K562 (cell line): ENCODE measurements at regions not wholly inside any gene's neighbourhood (a gene's known extent, or its start where the extent isn't known, plus 50 kb on each side); places are given as distances from the start of the nearest gene placed in this dataset.

ENCODE experiments used
- ATAC-seq: fragments of 200-7000 bp; cut with Tn5 transposase; 3 replicates; pipeline ENCODE4 v1.9.1; 2020; ENCODE audit warnings: moderate library complexity
- BruUV-seq: library from RNA; stranded (reverse); fragments of 400-500 nt; replicated peaks from 2 replicates; lab custom pipeline; 2021; lab: Mats Ljungman, UMichigan
- CTCF ChIA-PET: fragments of 300-600 bp; formaldehyde crosslinking; extraction: SDS; loops from one replicate; lab custom pipeline; 2021; ENCODE audit warnings: low intra/inter-chr PET ratio; lab: Yijun Ruan, JAX
- POLR2A ChIA-PET: fragments of 300-600, 350-650 bp; sonication (Branson Sonifier 250); formaldehyde crosslinking; extraction: SDS; loops from one replicate; lab custom pipeline; 2021; ENCODE audit warnings: antibody characterized with exemption, inconsistent platforms; lab: Yijun Ruan, JAX
- DNase-seq, 4 experiments: peaks; one replicate each; pipeline versions ENCODE4 v3.0.0 to v3.0.0-alpha.2; 2011 to 2018; ENCODE audit warnings: low spot score in 3 of 4, mixed read lengths in 3 of 4; ENCODE audit errors: extremely low read depth in 1 of 4
- FAIRE-seq: peaks from 2 replicates; lab custom pipeline; 2011; peaks lifted over from hg19 to GRCh38; lab: Jason Lieb, UNC
- H2AFZ ChIP-seq: 2 replicates; pipeline ENCODE4 v1.6.0; 2011; ENCODE audit warnings: low read depth, low read length, control low read depth, inconsistent platforms
- H3K27ac ChIP-seq: fragments of 200-600 bp; 3 replicates; pipeline ENCODE4 v1.8.0; 2011; ENCODE audit warnings: low read depth, mild to moderate bottlenecking, control low read depth, inconsistent platforms, low read length, moderate library complexity, mixed read lengths; ENCODE audit errors: extremely low read depth
- H3K27me3 ChIP-seq, 2 experiments: fragments of 300-600 bp in 1 of 2; 2 replicates in 1 of 2; 3 replicates in 1 of 2; pipeline versions ENCODE4 v1.6.0 to v1.8.0; 2011; ENCODE audit warnings: inconsistent platforms in 2 of 2, low read length in 2 of 2, mild to moderate bottlenecking in 1 of 2, mixed read lengths in 1 of 2, moderate library complexity in 1 of 2; ENCODE audit not compliant: control insufficient read depth in 2 of 2, insufficient read depth in 2 of 2
- H3K36me3 ChIP-seq: fragments of 300-600 bp; 3 replicates; pipeline ENCODE4 v1.8.0; 2011; ENCODE audit warnings: mild to moderate bottlenecking, low read length, inconsistent platforms; ENCODE audit not compliant: control insufficient read depth, insufficient read depth
- H3K4me1 ChIP-seq, 2 experiments: fragments of 200-600 bp in 1 of 2; replicated peaks in 1 of 2; 2 replicates in 1 of 2; 3 replicates in 1 of 2; pipeline versions ENCODE4 v1.5.1 to v1.8.0; 2011; ENCODE audit warnings: inconsistent platforms in 2 of 2, low read length in 2 of 2, mild to moderate bottlenecking in 1 of 2, mixed read lengths in 1 of 2, moderate library complexity in 1 of 2; ENCODE audit not compliant: control insufficient read depth in 2 of 2, insufficient read depth in 2 of 2
- H3K4me2 ChIP-seq: 2 replicates; pipeline ENCODE4 v1.6.1; 2011; ENCODE audit warnings: low read length, control low read depth, inconsistent platforms, mixed read lengths; ENCODE audit not compliant: insufficient read depth
- H3K4me3 ChIP-seq: fragments of 200-600 bp; sonication (generic), shearing (Covaris generic); 2 replicates; pipeline ENCODE4 v1.5.1; 2016; ENCODE audit warnings: control low read depth, inconsistent platforms
- H3K79me2 ChIP-seq: fragments of 200-600 bp; 3 replicates; pipeline ENCODE4 v1.8.0; 2011; ENCODE audit warnings: low read length, inconsistent platforms; ENCODE audit not compliant: control insufficient read depth, insufficient read depth
- H3K9ac ChIP-seq, 2 experiments: 2 replicates each; pipeline versions ENCODE4 v1.6.0 to v1.6.1; 2011; ENCODE audit warnings: low read depth in 2 of 2, low read length in 2 of 2, control low read depth in 1 of 2, inconsistent platforms in 1 of 2, mild to moderate bottlenecking in 1 of 2, mixed read lengths in 1 of 2; ENCODE audit not compliant: insufficient read depth in 1 of 2
- H3K9me1 ChIP-seq: one replicate; pipeline ENCODE4 v1.6.0; 2011; ENCODE audit warnings: inconsistent platforms, mild to moderate bottlenecking, low read length, moderate library complexity; ENCODE audit not compliant: control insufficient read depth, insufficient read depth
- H3K9me3 ChIP-seq: replicated peaks from 2 replicates; pipeline ENCODE4 v1.5.1; 2011; ENCODE audit warnings: low read depth, low read length, inconsistent platforms; ENCODE audit not compliant: control insufficient read depth, insufficient read depth
- H4K20me1 ChIP-seq: replicated peaks from 2 replicates; pipeline ENCODE4 v1.6.1; 2011; ENCODE audit warnings: low read length, inconsistent platforms, mixed read lengths; ENCODE audit not compliant: control insufficient read depth, insufficient read depth
- ATF7 ChIP-seq: fragments of 450-650 bp; IDR thresholded peaks from 2 replicates; pipeline ENCODE4 v1.7.1; 2014; ENCODE audit warnings: mild to moderate bottlenecking, moderate library complexity
- ELF1 ChIP-seq: fragments of 200-800 bp; sonication (Bioruptor generic); IDR thresholded peaks from 2 replicates; pipeline ENCODE4 v1.6.1; 2016; ENCODE audit warnings: missing genetic modification characterization, missing compliant biosample characterization
- IRF2 ChIP-seq: sonication (generic); formaldehyde crosslinking; IDR thresholded peaks from 2 replicates; pipeline ENCODE4 v1.8.1; 2022; ENCODE audit warnings: mild to moderate bottlenecking, missing genetic modification reagents
- KLF16 ChIP-seq: IDR thresholded peaks from 2 replicates; pipeline ENCODE4 v1.6.1; 2016; ENCODE audit warnings: antibody characterized with exemption
- MIER1 ChIP-seq: fragments of 450-650 bp; IDR thresholded peaks from 2 replicates; pipeline ENCODE4 v1.6.1; 2016; ENCODE audit warnings: antibody characterized with exemption, mild to moderate bottlenecking, low read depth
- MTA2 ChIP-seq: fragments of 450-650 bp; IDR thresholded peaks from 2 replicates; pipeline ENCODE4 v1.6.1; 2016; ENCODE audit warnings: low read depth
- NR4A1 ChIP-seq, 2 experiments: fragments of 250-450 bp in 1 of 2; fragments of 450-650 bp in 1 of 2; sonication (Bioruptor Pico) in 1 of 2; IDR thresholded peaks; 2 replicates each; pipeline versions ENCODE4 v1.4.0 to v1.6.1; 2016 to 2020; ENCODE audit warnings: mild to moderate bottlenecking in 2 of 2, missing compliant biosample characterization in 1 of 2, missing genetic modification characterization in 1 of 2, moderate library complexity in 1 of 2
- POLR2G ChIP-seq: fragments of 200-400 bp; formaldehyde crosslinking; IDR thresholded peaks from 2 replicates; pipeline ENCODE4 v1.6.1; 2017; ENCODE audit warnings: low read depth, mild to moderate bottlenecking, antibody characterized with exemption, low read length, moderate library complexity
- PURB ChIP-seq: sonication (generic); formaldehyde crosslinking; IDR thresholded peaks from 2 replicates; pipeline ENCODE4 v1.9.0; 2021; ENCODE audit warnings: low read depth, mild to moderate bottlenecking, missing genetic modification reagents
- XRCC5 ChIP-seq: fragments of 200-400 bp; formaldehyde crosslinking; IDR thresholded peaks from 2 replicates; pipeline ENCODE4 v1.6.1; 2017; ENCODE audit warnings: low read depth, mild to moderate bottlenecking, low read length
- ZBTB11 ChIP-seq, 3 experiments: fragments of 200-800 bp in 1 of 3; fragments of 250-450 bp in 1 of 3; fragments of 450-650 bp in 1 of 3; sonication (Bioruptor Pico) in 1 of 3; sonication (Bioruptor generic) in 1 of 3; formaldehyde crosslinking in 1 of 3; IDR thresholded peaks; 2 replicates each; pipeline versions ENCODE4 v1.6.1 to v1.8.0; 2016 to 2022; ENCODE audit warnings: mild to moderate bottlenecking in 2 of 3, missing genetic modification characterization in 2 of 3, missing compliant biosample characterization in 1 of 3, moderate library complexity in 1 of 3
- ZBTB17 ChIP-seq: fragments of 450-650 bp; formaldehyde crosslinking; IDR thresholded peaks from 2 replicates; pipeline ENCODE4 v1.4.0; 2020; ENCODE audit warnings: mild to moderate bottlenecking
- ZNF175 ChIP-seq: fragments of 200-800 bp; sonication (Bioruptor generic); IDR thresholded peaks from 2 replicates; pipeline ENCODE4 v1.6.1; 2016; ENCODE audit warnings: low read depth, mild to moderate bottlenecking, missing genetic modification characterization, missing compliant biosample characterization
- ZNF197 ChIP-seq: fragments of 200-800 bp; sonication (Bioruptor generic); IDR thresholded peaks from 2 replicates; pipeline ENCODE4 v1.6.1; 2016; ENCODE audit warnings: low read depth, missing genetic modification characterization, missing compliant biosample characterization
- ZNF311 ChIP-seq: fragments of 250-450 bp; sonication (Bioruptor Pico); IDR thresholded peaks from 2 replicates; pipeline ENCODE4 v1.4.0; 2020; ENCODE audit warnings: mild to moderate bottlenecking, moderate library complexity
- WGBS: fragments of 100-300 bp; shearing (Covaris generic); methylation state at CpG from one replicate; pipeline ENCODE4 v1.1.6; 2016; ENCODE audit warnings: low coverage, mixed read lengths; ENCODE audit not compliant: insufficient coverage; ENCODE audit errors: missing lambda C conversion rate; 5-methylcytosine and 5-hydroxymethylcytosine counted together
- in situ Hi-C: fragments of 300-500 bp; cut with MboI; formaldehyde crosslinking; loops from 4 replicates; pipeline ENCODE4 v1.15.0; 2018; ENCODE audit warnings: inconsistent platforms, mixed read lengths
- intact Hi-C: fragments of 100-400 bp; cut with micrococcal nuclease; formaldehyde crosslinking; loops from 2 replicates; pipeline ENCODE4 v1.14.2; 2022

GRCh38 chr21:16086121-16086520, 356.3 kb downstream of the USP25 start:
- no peaks in the 10 kb centered on the region for H3K4me1 ChIP-seq
- H3K79me2 ChIP-seq: no peaks in the 10 kb centered on the region
- intact Hi-C loops (no loop called here), in situ Hi-C loops (no loop called here)
- no peaks in the 10 kb centered on the region for H4K20me1 ChIP-seq
- H3K9me1 ChIP-seq: no peaks in the 10 kb centered on the region
- no peaks in the 10 kb centered on the region for H3K9me3 ChIP-seq
- no peak overlapping the region for H2AFZ ChIP-seq
- H3K9ac ChIP-seq: no peak overlapping the region
- CTCF ChIA-PET: interaction anchor here (0.6 kb wide), 1 partner anchor 45 kb away, joined by 3 read pairs; no protein-coding TSS in a partner anchor
- H3K4me3 ChIP-seq: no peak overlapping the region
- FAIRE-seq (no peak), DNase-seq (no peak), ATAC-seq (no peak)
- no peak overlapping the region for H3K4me2 ChIP-seq
- no peaks in the 10 kb centered on the region for H3K36me3 ChIP-seq
- POLR2A ChIA-PET: no interaction called here
- H3K27ac ChIP-seq: no peak overlapping the region
- WGBS: 3% methylated on average over 4 of the region's 4 CpGs
- no TSS peak for BruUV-seq
- H3K27me3 ChIP-seq: no peaks in the 10 kb centered on the region
- TF ChIP-seq ZNF311 (no peak), ZBTB17 (no peak), ZBTB11 (CRISPR knock-in tag; IDR thresholded peaks at IDR 0.05) (no peak), ATF7 (no peak), MTA2 (no peak), ZNF175 (CRISPR knock-in tag) (no peak), NR4A1 (CRISPR knock-in tag; IDR thresholded peaks at IDR 0.05) (no peak), NR4A1 (tag; IDR thresholded peaks at IDR 0.05) (no peak), XRCC5 (no peak), IRF2 (CRISPR knock-in tag) (no peak), POLR2G (no peak), KLF16 (no peak), PURB (CRISPR knock-in tag) (no peak), MIER1 (no peak), ELF1 (tag) (no peak), ZNF197 (CRISPR knock-in tag) (no peak)
